Neuronal stem cell (in vitro differentiated cells): ENCODE measurements at regions not wholly inside any gene's neighbourhood (a gene's known extent, or its start where the extent isn't known, plus 50 kb on each side); places are given as distances from the start of the nearest gene placed in this dataset.

Source experiments
- DNase-seq: peaks from one replicate; pipeline ENCODE4 v3.0.0-alpha.2; 2013; ENCODE audit warnings: low spot score
- H2AFZ ChIP-seq: one replicate; pipeline ENCODE4 v1.6.1; 2013; ENCODE audit warnings: mild to moderate bottlenecking, low read length, inconsistent platforms
- H2AK5ac ChIP-seq: 2 replicates; pipeline ENCODE4 v1.6.1; 2013; ENCODE audit warnings: low read depth, mild to moderate bottlenecking, inconsistent platforms, low read length, moderate library complexity, mixed read lengths
- H2BK120ac ChIP-seq: 2 replicates; pipeline ENCODE4 v1.6.1; 2013; ENCODE audit warnings: low read depth, mild to moderate bottlenecking, inconsistent platforms, low read length, moderate library complexity, mixed read lengths
- H2BK12ac ChIP-seq: one replicate; pipeline ENCODE4 v1.6.1; 2013; ENCODE audit warnings: low read length, inconsistent platforms
- H2BK15ac ChIP-seq: 2 replicates; pipeline ENCODE4 v1.6.1; 2013; ENCODE audit warnings: mild to moderate bottlenecking, low read length, inconsistent platforms, mixed read lengths
- H2BK5ac ChIP-seq: one replicate; pipeline ENCODE4 v1.6.1; 2013; ENCODE audit warnings: inconsistent platforms, mild to moderate bottlenecking, low read length, moderate library complexity
- H3K14ac ChIP-seq: one replicate; pipeline ENCODE4 v1.6.1; 2013; ENCODE audit warnings: low read length, inconsistent platforms
- H3K18ac ChIP-seq: 2 replicates; pipeline ENCODE4 v1.6.1; 2013; ENCODE audit warnings: low read length, inconsistent platforms
- H3K23ac ChIP-seq: 2 replicates; pipeline ENCODE4 v1.6.1; 2013; ENCODE audit warnings: low read depth, mild to moderate bottlenecking, mixed read lengths, low read length, inconsistent platforms; ENCODE audit not compliant: poor library complexity
- H3K27ac ChIP-seq: replicated peaks from 3 replicates; pipeline ENCODE4 v1.5.1; 2013; ENCODE audit warnings: low read length, inconsistent platforms
- H3K27me3 ChIP-seq, 3 experiments: 2 replicates each; pipeline ENCODE4 v1.6.1; 2013; ENCODE audit warnings: low read length in 3 of 3, mild to moderate bottlenecking in 2 of 3, inconsistent platforms in 1 of 3, low read depth in 1 of 3, mixed read lengths in 1 of 3, moderate library complexity in 1 of 3; ENCODE audit not compliant: control insufficient read depth in 3 of 3, insufficient read depth in 3 of 3
- H3K36me3 ChIP-seq, 2 donors: replicated peaks in 1 of 2; 2 replicates each; pipeline ENCODE4 v1.6.1; 2013; ENCODE audit warnings: low read length in 2 of 2; ENCODE audit not compliant: control insufficient read depth in 2 of 2, insufficient read depth in 2 of 2
- H3K4ac ChIP-seq: 2 replicates; pipeline ENCODE4 v1.6.1; 2013; ENCODE audit warnings: inconsistent platforms, mild to moderate bottlenecking, low read length, moderate library complexity
- H3K4me1 ChIP-seq, 2 donors: 1 replicate in 1 of 2; 2 replicates in 1 of 2; pipeline ENCODE4 v1.6.1; 2013; ENCODE audit warnings: low read length in 2 of 2, low read depth in 1 of 2; ENCODE audit not compliant: control insufficient read depth in 2 of 2, insufficient read depth in 1 of 2
- H3K4me2 ChIP-seq: one replicate; pipeline ENCODE4 v1.6.1; 2013; ENCODE audit warnings: mild to moderate bottlenecking, low read length, inconsistent platforms; ENCODE audit not compliant: insufficient read depth, poor library complexity, severe bottlenecking
- H3K4me3 ChIP-seq, 2 donors: 2 replicates each; pipeline ENCODE4 v1.5.1; 2013; ENCODE audit warnings: low read length in 2 of 2, mild to moderate bottlenecking in 2 of 2, inconsistent platforms in 1 of 2, moderate library complexity in 1 of 2
- H3K79me1 ChIP-seq: one replicate; pipeline ENCODE4 v1.6.1; 2013; ENCODE audit warnings: low read depth, mild to moderate bottlenecking, inconsistent platforms, low read length, moderate library complexity
- H3K9ac ChIP-seq: one replicate; pipeline ENCODE4 v1.6.1; 2013; ENCODE audit warnings: mild to moderate bottlenecking, low read depth, low read length, inconsistent platforms; ENCODE audit not compliant: poor library complexity
- H3K9me3 ChIP-seq, 2 donors: replicated peaks in 1 of 2; 2 replicates each; pipeline versions ENCODE3 to v1.6.1; 2013; ENCODE audit warnings: low read length in 2 of 2, mild to moderate bottlenecking in 2 of 2, inconsistent platforms in 1 of 2, low read depth in 1 of 2, mixed read lengths in 1 of 2, moderate library complexity in 1 of 2; ENCODE audit not compliant: control insufficient read depth in 2 of 2, insufficient read depth in 1 of 2
- H4K8ac ChIP-seq: one replicate; pipeline ENCODE4 v1.6.1; 2013; ENCODE audit warnings: low read depth, mild to moderate bottlenecking, inconsistent platforms, low read length, moderate library complexity
- H4K91ac ChIP-seq: one replicate; pipeline ENCODE4 v1.6.1; 2013; ENCODE audit warnings: low read length, low read depth, mild to moderate bottlenecking, inconsistent platforms; ENCODE audit not compliant: poor library complexity
- WGBS, 2 donors: extraction: QIAGEN DNeasy Blood & Tissue Kit; methylation state at CpG; one replicate each; pipeline ENCODE4 v1.1.7; 2013; ENCODE audit warnings: missing lambda C conversion rate in 2 of 2, mixed read lengths in 1 of 2; ENCODE audit not compliant: insufficient read length in 2 of 2, insufficient replicate concordance in 1 of 2; ENCODE audit errors: extremely low coverage in 2 of 2; 5-methylcytosine and 5-hydroxymethylcytosine counted together

- H3K27me3 ChIP-seq: peaks cover 0 to 35% (median 0%) of the 10 kb centered on the region in 3 experiments
- no peaks in the 10 kb centered on the region for H3K36me3 ChIP-seq
These were observed 77.1 kb upstream of the NFE2L3 start for GRCh38 chr7:26074919-26075318.

GRCh38 chr7:26076691-26077090 lies 75.3 kb upstream of the NFE2L3 start:
- Histone ChIP-seq H3K36me3 (no peaks in the 10 kb centered on the region), H3K4me2 (no peak overlapping the region), H3K9me3 (no peaks in the 10 kb centered on the region), H2AFZ (no peak overlapping the region), H3K4me3 (no peak overlapping the region), H3K4ac (no peak overlapping the region), H2AK5ac (peak overlapping the region; percentile 32), H2BK15ac (no peak overlapping the region), H2BK12ac (no peak overlapping the region), H3K27me3 (peaks cover 0 to 26% (median 0%) of the 10 kb centered on the region in 3 experiments), H2BK5ac (no peak overlapping the region), H3K4me1 (peaks cover 2 to 12% of the 10 kb centered on the region in 2 donors), H3K18ac (no peak overlapping the region), H4K8ac (no peak overlapping the region), H3K79me1 (no peaks in the 10 kb centered on the region), H3K9ac (no peak overlapping the region), H4K91ac (no peak overlapping the region), H2BK120ac (no peak overlapping the region), H3K14ac (no peak overlapping the region), H3K23ac (no peak overlapping the region), H3K27ac (no peak overlapping the region)
- no peak for DNase-seq
- WGBS, 2 donors: no CpG with 5 or more reads among the region's 6 CpGs

More at GRCh38 chr7:26074919-26075318, 77.1 kb upstream of the NFE2L3 start:
- Histone ChIP-seq H3K9me3 (no peaks in the 10 kb centered on the region), H2AK5ac (no peak overlapping the region), H4K8ac (no peak overlapping the region), H4K91ac (no peak overlapping the region), H2BK120ac (no peak overlapping the region), H3K18ac (no peak overlapping the region), H3K9ac (no peak overlapping the region), H3K4me1 (peaks cover 2 to 10% of the 10 kb centered on the region in 2 donors), H3K4me2 (no peak overlapping the region), H3K23ac (no peak overlapping the region), H2BK12ac (no peak overlapping the region), H3K27ac (no peak overlapping the region), H3K4ac (no peak overlapping the region), H2AFZ (no peak overlapping the region), H2BK5ac (no peak overlapping the region), H3K4me3 (no peak overlapping the region), H3K14ac (no peak overlapping the region), H3K79me1 (no peaks in the 10 kb centered on the region), H2BK15ac (no peak overlapping the region)
- no peak for DNase-seq
- no CpG with 5 or more reads among the region's 4 CpGs for WGBS, 2 donors

DNA sequence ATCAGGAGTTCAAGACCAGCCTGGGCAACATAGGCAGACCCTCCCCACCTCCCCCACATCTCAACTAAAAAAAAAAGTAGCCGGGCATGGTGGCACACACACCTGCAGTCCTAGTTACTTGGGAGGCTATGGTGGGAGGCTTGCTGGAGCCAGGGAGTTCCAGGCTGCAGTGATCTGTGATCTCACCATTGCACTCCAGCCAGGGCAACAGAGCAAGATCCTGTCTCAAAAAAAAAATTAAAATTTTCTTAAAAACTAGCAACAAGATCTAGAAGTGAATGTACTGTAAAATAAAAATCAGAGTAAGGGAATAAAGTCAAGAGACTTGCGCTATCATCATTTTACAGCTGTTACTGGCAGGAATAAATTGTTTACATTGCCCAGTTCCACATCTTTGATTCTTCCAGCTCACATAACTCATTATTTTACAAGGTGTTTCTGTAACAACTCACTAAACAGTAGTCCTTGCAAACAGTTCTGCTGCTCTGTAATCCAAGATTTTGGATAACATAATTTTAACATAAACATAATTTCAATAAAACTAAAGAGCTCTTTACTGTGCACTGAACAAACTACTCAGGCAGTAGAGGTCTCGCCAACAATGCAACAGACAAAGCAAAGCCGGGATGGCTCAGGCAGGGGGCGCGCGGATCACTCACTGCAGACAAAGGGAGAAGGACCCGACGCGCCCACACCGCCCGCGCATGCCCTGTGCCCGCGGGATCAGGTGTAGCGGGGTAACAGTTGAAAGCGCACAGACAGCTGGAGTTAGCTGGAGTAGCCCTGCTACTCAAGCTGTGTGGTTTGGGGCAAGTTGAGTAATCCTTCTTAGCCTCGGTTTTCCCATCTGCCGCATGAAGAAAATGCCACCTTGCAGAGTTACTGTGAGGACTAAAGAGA lies 73.3 kb upstream of the NFE2L3 start:
- Histone ChIP-seq H4K8ac (no peak overlapping the region), H3K18ac (no peak overlapping the region), H2BK12ac (no peak overlapping the region), H2AFZ (peak overlapping the region; percentile 77), H3K9ac (no peak overlapping the region), H3K4me2 (peak overlapping the region; percentile 35), H3K27me3 (peaks cover 0 to 23% (median 0%) of the 10 kb centered on the region in 3 experiments), H3K14ac (no peak overlapping the region), H3K9me3 (no peaks in the 10 kb centered on the region), H3K23ac (no peak overlapping the region), H2BK5ac (no peak overlapping the region), H3K36me3 (no peaks in the 10 kb centered on the region), H2BK120ac (no peak overlapping the region), H3K4me1 (peaks cover 2 to 11% of the 10 kb centered on the region in 2 donors), H3K79me1 (no peaks in the 10 kb centered on the region), H3K4me3 (no peak overlapping the region), H3K27ac (no peak overlapping the region), H2BK15ac (no peak overlapping the region), H2AK5ac (no peak overlapping the region), H3K4ac (no peak overlapping the region), H4K91ac (no peak overlapping the region)
- DNase-seq: peak; percentile 65
- no CpG with 5 or more reads among the region's 19 CpGs for WGBS, 2 donors

DNA sequence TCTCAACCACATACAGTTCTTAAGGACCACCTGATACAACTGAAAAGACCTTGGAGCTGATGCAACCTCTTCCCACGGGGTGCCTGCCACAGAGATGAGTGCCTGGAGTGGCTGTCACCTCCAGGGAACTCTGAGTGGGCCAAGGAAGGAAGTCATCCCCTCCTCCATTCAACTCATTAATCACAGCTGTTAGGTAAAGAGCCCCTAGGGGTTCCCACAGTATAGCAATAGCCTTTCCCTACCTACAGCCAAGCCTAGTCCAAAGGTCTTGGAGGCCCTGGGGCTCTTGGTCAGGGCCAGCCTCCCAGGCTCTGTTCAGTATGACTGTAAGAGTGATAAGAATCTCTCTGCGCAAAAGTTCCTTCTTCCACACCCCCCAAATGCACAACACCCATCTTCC lies 70.4 kb upstream of the NFE2L3 start:
- Histone ChIP-seq H3K4ac (no peak overlapping the region), H3K27me3 (peaks cover 0 to 16% (median 0%) of the 10 kb centered on the region in 3 experiments), H3K36me3 (no peaks in the 10 kb centered on the region), H2AK5ac (no peak overlapping the region), H3K9ac (no peak overlapping the region), H3K18ac (no peak overlapping the region), H3K14ac (no peak overlapping the region), H2BK15ac (no peak overlapping the region), H3K9me3 (no peaks in the 10 kb centered on the region), H2BK120ac (no peak overlapping the region), H3K4me2 (no peak overlapping the region), H3K23ac (no peak overlapping the region), H4K91ac (no peak overlapping the region), H2BK12ac (no peak overlapping the region), H4K8ac (no peak overlapping the region), H3K79me1 (no peaks in the 10 kb centered on the region), H3K27ac (no peak overlapping the region), H2AFZ (no peak overlapping the region), H3K4me1 (peaks cover 2 to 11% of the 10 kb centered on the region in 2 donors), H3K4me3 (no peak overlapping the region), H2BK5ac (no peak overlapping the region)
- WGBS, 2 donors: no CpG with 5 or more reads among the region's 2 CpGs
- no peak for DNase-seq
